ENCODE measurements at regions not wholly inside any gene's neighbourhood (a gene's known extent, or its start where the extent isn't known, plus 50 kb on each side); places are given as distances from the start of the nearest gene placed in this dataset.
A peak's percentile ranks its signal among the peaks of the same experiment; 100 is the strongest.

DNA sequence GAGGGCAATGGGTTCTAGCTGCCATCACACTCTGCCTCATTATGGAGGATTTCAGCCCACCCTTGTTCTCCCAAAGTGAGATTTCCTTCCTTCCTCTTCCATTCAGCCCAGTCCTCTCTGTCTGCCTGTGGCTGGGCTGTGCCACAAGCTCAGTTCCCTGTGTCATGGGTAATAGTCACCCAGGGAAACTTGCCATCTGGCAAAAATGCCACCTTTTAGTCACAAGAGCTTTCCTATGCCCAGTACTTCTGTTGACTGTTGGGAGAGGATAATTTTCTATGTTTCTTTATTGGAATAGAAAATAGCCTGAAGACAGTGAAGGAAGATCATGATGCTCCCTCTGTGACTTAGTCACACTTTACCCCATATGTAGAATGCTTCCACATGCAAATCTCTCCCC lies 71.4 kb downstream of the TLR4 start:
- Histone ChIP-seq H3K27me3 (no peaks in the 10 kb centered on the region), H3K4me1 (peaks cover 0 to 16% (median 5%) of the 10 kb centered on the region in 4 donors), H3K27ac (replicated peaks in 1 of 4) (no peak overlapping the region), H3K9me3 (no peaks in the 10 kb centered on the region), H3K4me3 (no peak overlapping the region), H3K36me3 (no peaks in the 10 kb centered on the region)
- DNase-seq (ENCODE audit: extremely low spot score), result no peak
- TF ChIP-seq EP300 (IDR thresholded peaks at IDR 0.05) (no peak), POLR2A (IDR thresholded peaks at IDR 0.05; ENCODE audit: low read depth) (no peak), POLR2AphosphoS5 (IDR thresholded peaks at IDR 0.05) (no peak)
- TF ChIP-seq, protein P1, sequence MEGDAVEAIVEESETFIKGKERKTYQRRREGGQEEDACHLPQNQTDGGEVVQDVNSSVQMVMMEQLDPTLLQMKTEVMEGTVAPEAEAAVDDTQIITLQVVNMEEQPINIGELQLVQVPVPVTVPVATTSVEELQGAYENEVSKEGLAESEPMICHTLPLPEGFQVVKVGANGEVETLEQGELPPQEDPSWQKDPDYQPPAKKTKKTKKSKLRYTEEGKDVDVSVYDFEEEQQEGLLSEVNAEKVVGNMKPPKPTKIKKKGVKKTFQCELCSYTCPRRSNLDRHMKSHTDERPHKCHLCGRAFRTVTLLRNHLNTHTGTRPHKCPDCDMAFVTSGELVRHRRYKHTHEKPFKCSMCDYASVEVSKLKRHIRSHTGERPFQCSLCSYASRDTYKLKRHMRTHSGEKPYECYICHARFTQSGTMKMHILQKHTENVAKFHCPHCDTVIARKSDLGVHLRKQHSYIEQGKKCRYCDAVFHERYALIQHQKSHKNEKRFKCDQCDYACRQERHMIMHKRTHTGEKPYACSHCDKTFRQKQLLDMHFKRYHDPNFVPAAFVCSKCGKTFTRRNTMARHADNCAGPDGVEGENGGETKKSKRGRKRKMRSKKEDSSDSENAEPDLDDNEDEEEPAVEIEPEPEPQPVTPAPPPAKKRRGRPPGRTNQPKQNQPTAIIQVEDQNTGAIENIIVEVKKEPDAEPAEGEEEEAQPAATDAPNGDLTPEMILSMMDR (IDR thresholded peaks at IDR 0.05), result no peak
- intact Hi-C loops (cut with DNase I), result no loop called here

DNA sequence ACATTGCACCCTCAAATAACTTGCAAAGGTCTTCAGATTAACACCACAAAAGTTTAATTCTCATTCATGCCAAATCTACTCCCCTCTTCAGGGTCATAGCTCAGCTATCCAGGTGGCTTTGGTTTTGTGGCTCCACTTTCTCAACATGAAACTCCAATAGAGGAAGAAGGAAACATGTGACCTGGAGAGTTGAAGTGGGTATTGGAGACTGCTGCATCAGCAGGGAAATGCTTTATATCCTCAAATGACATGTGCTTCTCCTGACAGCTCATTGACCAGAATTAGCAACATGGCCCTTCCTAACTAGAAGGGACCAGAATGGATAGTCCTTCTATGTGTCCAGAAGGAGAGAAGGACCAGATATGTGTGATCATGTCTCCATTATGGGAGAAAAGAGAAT lies 73.6 kb downstream of the TLR4 start:
- Histone ChIP-seq H3K4me3 (no peak overlapping the region), H3K27ac (replicated peaks in 1 of 4) (no peak overlapping the region), H3K27me3 (no peaks in the 10 kb centered on the region), H3K9me3 (no peaks in the 10 kb centered on the region), H3K36me3 (no peaks in the 10 kb centered on the region), H3K4me1 (peaks cover 0 to 20% (median 8%) of the 10 kb centered on the region in 4 donors)
- TF ChIP-seq, protein P1 (IDR thresholded peaks at IDR 0.05), result no peak
- TF ChIP-seq POLR2A (IDR thresholded peaks at IDR 0.05; ENCODE audit: low read depth), result no peak
- no peak for TF ChIP-seq POLR2AphosphoS5 (IDR thresholded peaks at IDR 0.05)
- no peak for TF ChIP-seq EP300 (IDR thresholded peaks at IDR 0.05)
- no peak for DNase-seq (ENCODE audit: extremely low spot score)
- intact Hi-C loops (cut with DNase I), result no loop called here

- no peaks in the 10 kb centered on the region for H3K36me3 ChIP-seq
- no peak overlapping the region for H3K27ac ChIP-seq (replicated peaks in 1 of 4)
- 94% methylated on average over 3 of the region's 3 CpGs for WGBS
- peaks cover 9 to 24% (median 15%) of the 10 kb centered on the region in 4 donors for H3K4me1 ChIP-seq
- H3K4me3 ChIP-seq, result no peak overlapping the region
- H3K9me3 ChIP-seq, result no peaks in the 10 kb centered on the region
- intact Hi-C loops (cut with DNase I), result loop anchor here (10.0 kb wide), 1 partner anchor 135 kb away; no protein-coding TSS in a partner anchor
- DNase-seq (ENCODE audit: extremely low spot score), result no peak
- H3K27me3 ChIP-seq, result no peaks in the 10 kb centered on the region
- TF ChIP-seq, protein P1 (IDR thresholded peaks at IDR 0.05), result no peak
- no peak for TF ChIP-seq EP300 (IDR thresholded peaks at IDR 0.05)
- TF ChIP-seq POLR2AphosphoS5 (IDR thresholded peaks at IDR 0.05), result no peak
- TF ChIP-seq POLR2A (IDR thresholded peaks at IDR 0.05; ENCODE audit: low read depth), result no peak
Measured at GRCh38 chr9:117779760-117780159, 75.6 kb downstream of the TLR4 start.

DNA sequence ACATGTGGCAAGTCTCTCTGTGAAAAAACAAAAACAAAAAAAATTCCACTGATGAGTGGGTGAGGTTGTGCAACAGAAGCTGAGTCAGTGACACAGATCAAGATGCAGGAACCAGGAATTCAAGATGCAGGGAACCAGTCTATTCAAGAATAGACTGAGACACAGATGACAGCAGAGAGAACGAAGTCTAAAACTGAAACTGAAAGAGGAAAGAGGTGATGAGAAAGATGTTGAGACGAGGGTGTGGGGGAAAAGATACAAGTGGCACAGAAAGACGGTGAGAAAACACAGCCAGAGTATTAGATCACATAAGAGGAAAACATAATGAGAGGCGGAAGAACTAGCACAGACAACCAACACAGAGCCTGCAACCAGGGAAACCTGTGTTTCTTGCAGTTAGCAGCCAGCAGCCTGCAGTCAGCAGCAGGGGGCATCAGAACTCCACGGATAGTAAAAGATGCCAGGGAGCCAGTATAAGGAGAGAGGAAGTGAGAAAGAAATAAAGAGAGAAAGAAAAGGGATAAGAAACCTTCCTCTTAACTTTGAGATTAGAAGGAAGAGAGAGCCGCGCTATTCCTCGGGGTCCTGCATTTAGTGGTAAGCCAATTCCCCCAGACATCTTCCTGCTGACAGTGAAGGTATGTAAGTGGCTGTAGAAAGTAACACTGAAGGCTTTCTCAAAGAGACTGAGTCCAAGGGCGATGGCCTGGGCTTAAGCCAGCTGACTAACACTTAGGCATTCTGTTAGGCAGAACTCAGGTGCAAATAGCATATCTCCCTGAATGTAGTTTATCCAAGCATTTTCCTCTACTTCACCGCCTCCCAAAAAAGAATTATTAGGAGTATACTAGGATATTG lies 79.0 kb downstream of the TLR4 start:
- TF ChIP-seq EP300 (IDR thresholded peaks at IDR 0.05) (no peak), POLR2A (IDR thresholded peaks at IDR 0.05; ENCODE audit: low read depth) (no peak)
- TF ChIP-seq, protein P1 (IDR thresholded peaks at IDR 0.05), result peak; percentile 53 to 71 (median 58)

More for the DNA sequence above, 79.0 kb downstream of the TLR4 start:
- peak overlapping the region; percentile 47 to 52 (median 50) for H3K4me3 ChIP-seq
- intact Hi-C loops (cut with DNase I), result loop anchor here (10.0 kb wide), 1 partner anchor 138 kb away; no protein-coding TSS in a partner anchor
- peak overlapping the region; percentile 28 to 52 (median 48) for H3K27ac ChIP-seq (replicated peaks in 1 of 4)
- H3K36me3 ChIP-seq, result no peaks in the 10 kb centered on the region
- DNase-seq (ENCODE audit: extremely low spot score), result no peak
- no peaks in the 10 kb centered on the region for H3K9me3 ChIP-seq
- H3K27me3 ChIP-seq, result no peaks in the 10 kb centered on the region
- H3K4me1 ChIP-seq, result peaks cover 9 to 23% (median 15%) of the 10 kb centered on the region in 4 donors
- 22% methylated on average over 10 of the region's 10 CpGs for WGBS

Measured in esophagus muscularis mucosa (tissue), 4 donors.